ENCODE measurements at regions not wholly inside any gene's neighbourhood (a gene's known extent, or its start where the extent isn't known, plus 50 kb on each side); places are given as distances from the start of the nearest gene placed in this dataset.
"Not testable (repeated sequence)": the region's sequence is repeated elsewhere in the genome, so short reads cannot be mapped to it uniquely, and the experiment has no call there.

DNA sequence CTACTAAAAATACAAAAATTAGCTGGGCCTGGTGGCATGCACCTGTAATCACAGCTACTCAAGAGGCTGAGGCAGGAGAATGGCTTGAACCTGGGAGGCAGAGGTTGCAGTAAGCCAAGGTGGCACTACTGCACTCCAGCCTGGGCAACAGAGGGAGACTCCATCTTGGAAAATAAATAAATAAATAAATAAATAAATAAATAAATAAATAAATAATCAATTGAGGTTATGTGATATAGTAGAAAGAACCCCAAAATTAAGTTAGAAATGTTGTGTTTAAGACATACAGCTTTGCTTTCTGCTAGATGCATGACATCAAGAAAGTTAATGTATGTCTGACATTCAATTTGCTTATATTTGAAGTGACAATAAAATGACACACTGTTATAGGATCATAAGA, 1277.7 kb upstream of the ADGRL2 start:
- H3K36me3 ChIP-seq (ENCODE audit: insufficient read depth, low read depth, low read length); H3K27me3 ChIP-seq (ENCODE audit: insufficient read depth, low read length); H3K4me3 ChIP-seq (ENCODE audit: low read length); H3K9ac ChIP-seq (ENCODE audit: low read depth, low read length); H3K27ac ChIP-seq (ENCODE audit: low read length); H3K4me1 ChIP-seq (ENCODE audit: insufficient read depth, low read length); H3K9me3 ChIP-seq (ENCODE audit: insufficient read depth, low read depth, low read length): not testable (repeated sequence)

- H3K9me3 ChIP-seq (ENCODE audit: insufficient read depth, low read depth, low read length): no peaks in the 10 kb centered on the region
- H3K27ac ChIP-seq (ENCODE audit: low read length): no peak overlapping the region
- H3K36me3 ChIP-seq (ENCODE audit: insufficient read depth, low read depth, low read length): no peaks in the 10 kb centered on the region
- no peak overlapping the region for H3K4me3 ChIP-seq (ENCODE audit: low read length)
- no peaks in the 10 kb centered on the region for H3K27me3 ChIP-seq (ENCODE audit: insufficient read depth, low read length)
- H3K9ac ChIP-seq (ENCODE audit: low read depth, low read length): no peak overlapping the region
- no peaks in the 10 kb centered on the region for H3K4me1 ChIP-seq (ENCODE audit: insufficient read depth, low read length)
Measured at GRCh38 chr1:80520949-80521348, 1279.8 kb upstream of the ADGRL2 start.

DNA sequence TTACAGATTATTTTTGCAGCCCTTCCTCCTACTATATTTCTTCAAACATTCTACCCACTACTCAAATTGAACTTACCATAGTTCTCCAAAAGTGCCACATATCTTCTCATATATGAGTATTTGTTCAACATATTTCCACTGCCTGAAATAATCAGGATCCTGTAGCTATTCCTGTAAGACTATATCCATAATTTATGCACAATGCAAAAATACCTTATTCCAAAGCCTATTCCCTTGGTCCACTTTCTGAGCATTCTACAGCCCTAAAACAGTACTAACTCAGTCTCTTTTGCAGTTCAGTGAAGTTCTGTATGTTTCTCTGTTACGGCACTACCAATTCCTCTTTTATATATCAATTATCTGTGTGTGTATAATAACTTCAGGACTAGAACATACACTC, 1283.7 kb upstream of the ADGRL2 start:
- no peaks in the 10 kb centered on the region for H3K36me3 ChIP-seq (ENCODE audit: insufficient read depth, low read depth, low read length)
- H3K4me1 ChIP-seq (ENCODE audit: insufficient read depth, low read length): no peaks in the 10 kb centered on the region
- no peaks in the 10 kb centered on the region for H3K9me3 ChIP-seq (ENCODE audit: insufficient read depth, low read depth, low read length)
- no peaks in the 10 kb centered on the region for H3K27me3 ChIP-seq (ENCODE audit: insufficient read depth, low read length)
- no peak overlapping the region for H3K9ac ChIP-seq (ENCODE audit: low read depth, low read length)
- H3K4me3 ChIP-seq (ENCODE audit: low read length): no peak overlapping the region
- H3K27ac ChIP-seq (ENCODE audit: low read length): no peak overlapping the region

DNA sequence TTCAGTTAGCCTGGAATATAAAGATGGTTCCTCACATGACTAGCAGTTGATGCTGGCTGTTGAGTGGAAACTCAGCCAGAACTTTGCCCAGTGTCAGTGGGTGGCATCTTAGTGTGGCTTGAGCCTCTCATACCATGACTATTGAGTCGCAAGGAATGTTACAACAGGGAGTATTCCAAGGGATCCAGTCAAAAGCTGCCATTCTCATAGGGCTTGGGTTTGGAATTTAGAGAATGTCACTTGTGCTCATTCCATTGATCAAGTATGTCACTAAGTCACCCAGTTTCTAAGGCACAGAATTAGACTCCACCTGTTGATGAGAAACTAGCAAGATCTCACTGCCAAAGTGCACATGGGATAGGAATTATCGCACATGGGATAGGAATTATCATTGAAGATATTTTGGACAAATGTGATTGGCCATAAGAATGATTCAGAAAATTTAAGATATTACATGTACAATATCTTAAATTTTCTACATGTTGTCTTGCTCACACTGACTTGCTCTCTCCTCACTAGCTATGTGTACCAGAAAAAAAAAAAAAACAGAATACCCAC, 1290.7 kb upstream of the ADGRL2 start:
- H3K36me3 ChIP-seq (ENCODE audit: insufficient read depth, low read depth, low read length): no peaks in the 10 kb centered on the region

GRCh38 chr1:80506216-80506615, 1294.5 kb upstream of the ADGRL2 start:
- H3K36me3 ChIP-seq (ENCODE audit: insufficient read depth, low read depth, low read length): no peaks in the 10 kb centered on the region
- H3K27ac ChIP-seq (ENCODE audit: low read length): no peak overlapping the region
- H3K4me3 ChIP-seq (ENCODE audit: low read length): no peak overlapping the region
- H3K4me1 ChIP-seq (ENCODE audit: insufficient read depth, low read length): peaks cover 8% of the 10 kb centered on the region; the same call in 1 of the 2 replicates
- H3K27me3 ChIP-seq (ENCODE audit: insufficient read depth, low read length): no peaks in the 10 kb centered on the region
- no peaks in the 10 kb centered on the region for H3K9me3 ChIP-seq (ENCODE audit: insufficient read depth, low read depth, low read length)
- H3K9ac ChIP-seq (ENCODE audit: low read depth, low read length): no peak overlapping the region

More for the DNA sequence above, 1290.7 kb upstream of the ADGRL2 start:
- no peaks in the 10 kb centered on the region for H3K27me3 ChIP-seq (ENCODE audit: insufficient read depth, low read length)
- H3K4me1 ChIP-seq (ENCODE audit: insufficient read depth, low read length): peaks cover 8% of the 10 kb centered on the region; the same call in 1 of the 2 replicates
- no peak overlapping the region for H3K9ac ChIP-seq (ENCODE audit: low read depth, low read length)
- no peak overlapping the region for H3K4me3 ChIP-seq (ENCODE audit: low read length)
- no peak overlapping the region for H3K27ac ChIP-seq (ENCODE audit: low read length)
- no peaks in the 10 kb centered on the region for H3K9me3 ChIP-seq (ENCODE audit: insufficient read depth, low read depth, low read length)

DNA sequence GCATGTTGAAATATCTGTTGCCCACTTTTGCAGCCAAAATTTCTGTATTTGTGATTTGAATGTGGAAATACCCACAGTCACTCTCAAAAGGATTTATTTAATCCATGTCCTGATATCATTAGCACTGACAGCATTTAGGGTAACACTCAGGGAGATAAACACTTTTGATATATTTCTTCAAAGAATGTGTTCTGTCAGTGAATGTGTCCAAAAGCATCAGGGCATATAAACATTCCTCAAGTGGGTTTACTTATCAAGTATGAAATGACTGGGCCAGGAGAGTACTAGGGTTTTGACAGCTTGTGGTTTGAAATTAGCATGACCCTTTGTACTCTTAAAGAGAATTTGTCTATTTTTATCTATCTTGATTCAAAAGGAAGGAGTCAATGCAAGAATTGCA, 1302.1 kb upstream of the ADGRL2 start:
- no peak overlapping the region for H3K27ac ChIP-seq (ENCODE audit: low read length)
- H3K27me3 ChIP-seq (ENCODE audit: insufficient read depth, low read length): no peaks in the 10 kb centered on the region
- H3K4me3 ChIP-seq (ENCODE audit: low read length): no peak overlapping the region
- no peaks in the 10 kb centered on the region for H3K9me3 ChIP-seq (ENCODE audit: insufficient read depth, low read depth, low read length)
- H3K9ac ChIP-seq (ENCODE audit: low read depth, low read length): no peak overlapping the region
- no peaks in the 10 kb centered on the region for H3K36me3 ChIP-seq (ENCODE audit: insufficient read depth, low read depth, low read length)
- no peaks in the 10 kb centered on the region for H3K4me1 ChIP-seq (ENCODE audit: insufficient read depth, low read length)

DNA sequence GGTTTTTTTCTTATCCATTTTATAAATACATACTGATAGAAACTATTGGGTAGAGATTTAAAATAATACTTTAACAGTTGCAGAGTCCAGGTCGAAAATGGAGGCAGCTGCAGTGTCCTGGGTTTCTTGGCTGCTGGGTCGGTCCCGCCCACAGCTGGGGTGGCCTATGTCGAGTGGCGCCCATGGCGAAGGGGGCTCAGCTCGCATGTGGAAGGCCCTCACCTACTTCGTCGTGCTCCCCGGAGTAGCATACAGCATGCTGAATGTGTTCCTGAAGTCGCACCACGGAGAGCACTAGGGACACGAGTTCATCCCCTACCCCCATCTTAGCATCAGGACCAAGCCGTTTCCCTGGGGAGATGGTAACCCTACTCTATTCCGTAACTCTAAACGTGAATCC, 1304.9 kb upstream of the ADGRL2 start:
- Histone ChIP-seq H3K4me1 (ENCODE audit: insufficient read depth, low read length) (no peaks in the 10 kb centered on the region), H3K27ac (ENCODE audit: low read length) (no peak overlapping the region), H3K9ac (ENCODE audit: low read depth, low read length) (no peak overlapping the region), H3K9me3 (ENCODE audit: insufficient read depth, low read depth, low read length) (no peaks in the 10 kb centered on the region), H3K36me3 (ENCODE audit: insufficient read depth, low read depth, low read length) (no peaks in the 10 kb centered on the region), H3K27me3 (ENCODE audit: insufficient read depth, low read length) (no peaks in the 10 kb centered on the region), H3K4me3 (ENCODE audit: low read length) (no peak overlapping the region)

- Histone ChIP-seq H3K9me3 (ENCODE audit: insufficient read depth, low read depth, low read length) (no peaks in the 10 kb centered on the region), H3K4me1 (ENCODE audit: insufficient read depth, low read length) (no peaks in the 10 kb centered on the region), H3K36me3 (ENCODE audit: insufficient read depth, low read depth, low read length) (no peaks in the 10 kb centered on the region), H3K4me3 (ENCODE audit: low read length) (no peak overlapping the region), H3K27ac (ENCODE audit: low read length) (no peak overlapping the region), H3K9ac (ENCODE audit: low read depth, low read length) (no peak overlapping the region), H3K27me3 (ENCODE audit: insufficient read depth, low read length) (no peaks in the 10 kb centered on the region)
Measured at GRCh38 chr1:80472145-80472544, 1328.6 kb upstream of the ADGRL2 start.

- H3K9ac ChIP-seq (ENCODE audit: low read depth, low read length): no peak overlapping the region
- no peaks in the 10 kb centered on the region for H3K4me1 ChIP-seq (ENCODE audit: insufficient read depth, low read length)
- no peaks in the 10 kb centered on the region for H3K36me3 ChIP-seq (ENCODE audit: insufficient read depth, low read depth, low read length)
- no peak overlapping the region for H3K4me3 ChIP-seq (ENCODE audit: low read length)
- no peak overlapping the region for H3K27ac ChIP-seq (ENCODE audit: low read length)
- H3K27me3 ChIP-seq (ENCODE audit: insufficient read depth, low read length): no peaks in the 10 kb centered on the region
- no peaks in the 10 kb centered on the region for H3K9me3 ChIP-seq (ENCODE audit: insufficient read depth, low read depth, low read length)
Measured at GRCh38 chr1:80468356-80468755, 1332.4 kb upstream of the ADGRL2 start.

DNA sequence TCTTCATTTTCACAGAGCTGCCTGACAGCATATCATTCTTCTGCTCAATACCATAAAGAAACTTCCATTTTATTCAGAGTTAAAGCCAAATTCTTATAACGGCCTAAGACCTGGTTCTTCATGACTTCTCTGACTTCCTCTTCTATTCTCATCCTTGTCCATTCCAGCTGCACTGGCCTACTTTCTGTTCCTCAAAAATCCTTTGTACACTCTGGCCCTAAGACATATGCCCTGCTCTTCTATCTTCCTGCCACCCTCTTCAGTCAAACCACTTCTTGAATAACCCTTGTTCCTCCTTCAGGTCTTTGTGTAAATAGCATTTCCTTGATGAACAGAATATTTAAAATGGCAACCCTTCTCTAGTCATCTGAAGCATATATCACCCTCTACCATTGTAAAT, 1338.7 kb upstream of the ADGRL2 start:
- no peak overlapping the region for H3K4me3 ChIP-seq (ENCODE audit: low read length)
- H3K9me3 ChIP-seq (ENCODE audit: insufficient read depth, low read depth, low read length): no peaks in the 10 kb centered on the region
- H3K36me3 ChIP-seq (ENCODE audit: insufficient read depth, low read depth, low read length): no peaks in the 10 kb centered on the region
- H3K4me1 ChIP-seq (ENCODE audit: insufficient read depth, low read length): peaks cover 7% of the 10 kb centered on the region; the same call in 1 of the 2 replicates
- H3K27ac ChIP-seq (ENCODE audit: low read length): no peak overlapping the region
- no peak overlapping the region for H3K9ac ChIP-seq (ENCODE audit: low read depth, low read length)
- H3K27me3 ChIP-seq (ENCODE audit: insufficient read depth, low read length): no peaks in the 10 kb centered on the region

DNA sequence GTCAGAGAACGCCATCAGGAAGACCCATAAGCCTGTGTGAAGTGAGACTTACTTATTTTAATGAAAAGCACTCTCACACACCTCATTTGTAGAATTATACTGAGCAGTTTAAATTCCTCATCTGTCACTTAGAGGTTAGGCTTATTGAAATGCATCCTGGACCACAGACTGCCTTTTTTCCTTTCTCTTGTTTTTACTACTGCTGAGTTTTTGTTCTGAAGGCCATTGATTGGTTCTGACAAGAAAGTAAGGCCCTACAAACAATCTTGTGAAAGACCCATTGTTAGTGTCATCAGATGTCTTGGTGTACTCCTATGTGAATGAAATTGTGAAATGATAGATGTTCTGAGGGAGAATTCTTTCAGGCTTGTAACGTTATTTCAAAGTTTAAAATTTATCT, 1343.3 kb upstream of the ADGRL2 start:
- no peak overlapping the region for H3K9ac ChIP-seq (ENCODE audit: low read depth, low read length)
- peaks cover 7% of the 10 kb centered on the region; the same call in 1 of the 2 replicates for H3K4me1 ChIP-seq (ENCODE audit: insufficient read depth, low read length)
- no peaks in the 10 kb centered on the region for H3K9me3 ChIP-seq (ENCODE audit: insufficient read depth, low read depth, low read length)
- no peaks in the 10 kb centered on the region for H3K27me3 ChIP-seq (ENCODE audit: insufficient read depth, low read length)
- no peaks in the 10 kb centered on the region for H3K36me3 ChIP-seq (ENCODE audit: insufficient read depth, low read depth, low read length)
- H3K27ac ChIP-seq (ENCODE audit: low read length): no peak overlapping the region
- H3K4me3 ChIP-seq (ENCODE audit: low read length): no peak overlapping the region

- H3K27me3 ChIP-seq (ENCODE audit: insufficient read depth, low read length): no peaks in the 10 kb centered on the region
- no peaks in the 10 kb centered on the region for H3K36me3 ChIP-seq (ENCODE audit: insufficient read depth, low read depth, low read length)
- H3K9ac ChIP-seq (ENCODE audit: low read depth, low read length): no peak overlapping the region
- H3K4me3 ChIP-seq (ENCODE audit: low read length): no peak overlapping the region
- H3K9me3 ChIP-seq (ENCODE audit: insufficient read depth, low read depth, low read length): no peaks in the 10 kb centered on the region
- H3K4me1 ChIP-seq (ENCODE audit: insufficient read depth, low read length): peaks cover 7% of the 10 kb centered on the region; the same call in 1 of the 2 replicates
- no peak overlapping the region for H3K27ac ChIP-seq (ENCODE audit: low read length)
Measured at GRCh38 chr1:80453775-80454174, 1347.0 kb upstream of the ADGRL2 start.

All from iPS-20b (cell line).